ENCODE measurements at regions not wholly inside any gene's neighbourhood (a gene's known extent, or its start where the extent isn't known, plus 50 kb on each side); places are given as distances from the start of the nearest gene placed in this dataset.

- no peak for TF ChIP-seq POLR2A (IDR thresholded peaks at IDR 0.05; ENCODE audit: low read length)
- TF ChIP-seq GATA1 (IDR thresholded peaks at IDR 0.05; ENCODE audit: low read depth, low read length): no peak
Observed at GRCh38 chr2:80830891-80831290, 526.3 kb upstream of the LRRTM1 start.
